ENCODE measurements at regions not wholly inside any gene's neighbourhood (a gene's known extent, or its start where the extent isn't known, plus 50 kb on each side); places are given as distances from the start of the nearest gene placed in this dataset.

DNA sequence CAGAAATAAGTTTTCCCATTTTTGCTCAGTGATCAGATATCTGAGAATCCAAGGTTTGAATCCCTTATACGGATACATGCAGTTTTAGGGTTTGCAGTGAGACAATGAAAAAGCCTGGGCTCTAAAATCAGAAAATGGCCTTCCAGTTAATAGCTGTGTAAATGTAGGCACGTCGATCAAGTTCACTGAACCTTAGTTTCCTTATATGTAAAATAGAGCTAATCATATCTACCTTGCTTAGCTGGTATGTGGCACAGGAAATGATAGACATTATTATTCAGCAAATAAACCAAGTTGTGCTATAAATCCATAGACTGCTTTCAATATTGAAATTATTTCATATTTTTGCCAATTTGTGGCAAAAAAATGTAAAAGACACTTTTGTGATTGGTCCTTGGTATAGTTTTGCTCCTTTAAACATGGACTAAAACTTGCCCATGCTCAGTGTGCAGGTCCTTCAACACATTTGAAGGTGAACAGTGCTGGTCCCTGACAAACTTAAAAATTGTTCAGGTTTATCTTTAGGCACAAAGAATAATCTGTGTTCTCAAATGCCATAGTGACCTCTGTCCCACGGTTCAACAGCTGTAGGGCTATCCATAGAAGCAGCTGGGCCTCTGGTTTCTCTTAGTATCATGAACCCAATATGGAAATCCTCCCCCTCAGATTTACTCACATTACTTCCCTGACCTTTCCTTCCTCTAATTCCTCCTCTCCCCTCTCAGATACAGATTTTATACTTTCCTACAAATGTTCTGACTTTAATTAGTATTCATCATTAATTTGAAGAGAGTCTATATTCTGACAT, 51.0 kb downstream of the CCDC54 start:
- no peak for DNase-seq

DNA sequence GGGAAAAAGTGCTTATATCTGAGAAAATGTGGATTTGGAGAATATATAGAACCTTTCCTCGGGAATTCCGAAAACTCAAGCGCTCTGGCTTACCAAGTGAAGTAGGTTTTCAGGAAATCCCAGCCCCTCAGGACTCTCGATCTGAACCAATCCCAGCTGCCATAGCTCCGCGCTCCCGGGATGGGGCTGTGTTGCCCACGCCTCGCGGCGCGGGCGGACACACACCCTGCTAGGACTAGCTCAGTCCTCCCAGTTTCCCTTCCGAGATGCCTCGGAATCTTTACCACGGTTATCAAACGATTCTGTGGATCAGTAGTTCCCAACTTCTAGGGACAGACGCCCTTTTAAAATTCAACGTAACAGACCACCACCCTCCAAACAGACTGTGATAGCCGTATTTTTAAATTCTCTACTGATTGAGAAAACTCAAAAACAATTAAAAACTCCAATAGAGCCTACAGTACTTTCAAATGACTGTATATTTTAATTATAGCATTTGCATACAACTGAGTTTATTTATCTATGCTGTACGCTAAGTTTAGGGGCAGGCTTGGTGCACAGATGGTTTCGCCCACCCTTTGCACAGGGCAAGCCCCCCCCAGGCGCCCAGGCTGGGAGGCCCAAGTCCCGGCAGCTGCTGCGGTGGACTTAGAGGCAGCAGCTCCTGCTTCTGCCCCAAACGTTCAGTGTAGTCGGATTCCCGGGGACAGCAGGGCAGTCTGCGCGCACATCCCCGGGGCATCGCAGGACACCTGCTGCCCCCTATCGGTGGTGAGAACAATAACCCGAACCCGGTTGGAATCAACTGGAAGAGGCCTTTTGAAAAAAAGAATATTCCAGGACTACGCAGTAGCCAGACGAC, 52.3 kb downstream of the CCDC54 start:
- peak; percentile 88 for DNase-seq

DNA sequence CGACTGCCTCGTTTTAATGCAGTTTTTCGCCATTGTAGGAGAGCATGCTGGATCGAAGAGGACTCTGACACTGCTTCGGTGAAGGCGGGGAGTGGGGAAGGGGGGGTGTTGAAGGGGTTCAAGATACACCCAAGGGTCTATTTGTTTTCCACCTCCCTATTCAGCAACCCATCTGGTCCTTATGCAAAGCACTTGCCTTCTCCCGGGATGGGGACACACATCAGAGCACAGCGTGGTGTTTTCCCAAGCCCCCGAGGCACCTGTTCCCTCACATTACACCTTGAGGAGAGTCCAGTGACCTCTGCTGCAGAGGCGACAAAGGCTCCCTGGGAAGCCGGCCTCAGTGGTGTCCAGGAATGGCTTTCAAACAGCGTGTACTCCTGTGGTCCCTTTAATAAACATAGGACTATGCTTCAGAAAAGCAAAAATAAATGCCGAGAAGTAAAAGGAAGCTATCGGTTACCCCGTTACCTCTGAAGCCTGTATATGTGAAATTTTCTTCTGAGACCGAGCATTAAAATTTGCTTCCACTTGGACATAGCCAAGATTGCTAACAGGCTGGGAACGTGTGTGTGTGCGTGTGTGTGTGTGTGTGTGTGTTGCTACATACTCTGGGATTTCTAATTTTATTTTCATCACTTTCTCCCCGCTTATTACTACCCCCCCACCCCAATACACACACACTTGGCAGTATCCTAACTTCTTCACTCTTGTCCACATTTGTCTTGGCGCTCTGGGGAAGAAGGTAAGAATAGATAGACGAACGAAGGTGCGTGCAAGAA, 53.2 kb downstream of the CCDC54 start:
- DNase-seq, result peak; percentile 37

DNA sequence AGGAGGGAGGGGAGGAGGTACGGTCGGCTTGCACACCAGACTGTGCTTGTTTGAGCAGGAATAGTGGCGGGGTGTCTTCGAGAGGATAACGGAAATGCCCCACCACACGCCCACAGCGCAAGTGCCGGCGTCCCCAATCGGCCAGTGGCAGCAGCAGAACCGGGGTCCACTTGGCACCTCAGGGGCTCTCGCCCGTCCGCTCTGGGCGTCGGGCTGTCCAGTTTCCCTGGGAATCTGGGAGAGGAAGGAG, 53.7 kb downstream of the CCDC54 start:
- DNase-seq, result no peak

DNA sequence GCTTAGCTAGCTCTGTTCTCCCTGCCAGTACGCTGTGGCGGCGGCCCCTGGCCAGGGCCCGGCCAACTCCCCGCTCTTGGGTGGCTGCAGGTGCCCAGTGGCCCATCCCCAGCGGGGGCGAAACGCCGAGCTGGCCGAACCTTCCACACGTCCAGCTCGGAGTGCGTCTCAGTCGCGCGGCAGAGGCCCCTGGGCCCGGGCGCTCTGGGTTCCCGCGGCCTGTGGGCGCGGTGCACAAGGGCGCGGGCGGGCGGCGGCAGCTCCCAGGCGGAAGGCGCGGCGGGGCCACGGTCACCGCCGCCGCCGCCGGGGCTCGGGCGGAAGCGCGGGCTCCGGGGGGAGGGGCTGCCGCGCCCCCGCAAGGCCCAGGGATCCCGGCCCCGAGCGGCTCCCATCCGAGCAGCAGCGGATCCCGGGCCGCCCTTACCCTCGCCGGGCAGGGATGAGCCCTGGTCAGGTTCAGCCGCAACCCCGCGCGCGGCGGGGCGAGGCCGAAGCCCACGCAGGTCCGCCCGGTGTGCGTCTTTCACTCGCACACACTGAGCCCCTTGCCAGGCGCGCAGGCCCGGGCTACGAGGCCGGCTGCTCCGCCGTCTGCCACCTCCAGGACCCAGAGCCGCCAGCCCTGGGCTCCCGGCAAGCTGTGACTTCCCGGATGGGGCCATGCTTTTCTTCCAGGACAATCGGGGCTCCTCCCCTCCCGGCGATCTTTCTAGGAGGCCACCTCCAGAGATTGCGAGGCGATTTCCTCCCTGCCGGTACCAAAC, 54.2 kb downstream of the CCDC54 start:
- peak; percentile 79 for DNase-seq

DNA sequence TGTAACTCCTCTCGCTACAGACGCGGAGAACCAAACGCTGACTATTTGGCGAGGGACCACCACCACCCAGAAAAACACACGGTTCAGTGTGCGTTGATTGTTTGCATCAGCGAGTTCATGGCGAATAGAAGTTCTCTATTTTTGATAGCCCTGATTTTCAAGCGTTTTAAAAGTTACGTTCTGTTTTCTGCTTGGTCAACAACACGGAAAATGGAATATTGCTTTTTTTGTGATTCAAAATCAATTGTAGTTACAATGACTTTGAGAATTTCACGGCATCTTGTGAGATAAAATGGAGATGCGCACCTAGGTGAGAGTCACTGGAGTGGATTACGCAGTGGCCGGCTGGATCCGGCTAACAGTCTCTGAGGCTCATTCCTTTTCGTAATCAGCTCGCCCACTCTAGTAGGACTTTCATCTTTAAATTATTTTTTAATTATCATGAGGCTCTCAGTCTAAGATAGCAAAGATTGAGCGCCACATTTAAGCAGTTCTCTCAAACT, 54.8 kb downstream of the CCDC54 start:
- peak; percentile 70 for DNase-seq

DNA sequence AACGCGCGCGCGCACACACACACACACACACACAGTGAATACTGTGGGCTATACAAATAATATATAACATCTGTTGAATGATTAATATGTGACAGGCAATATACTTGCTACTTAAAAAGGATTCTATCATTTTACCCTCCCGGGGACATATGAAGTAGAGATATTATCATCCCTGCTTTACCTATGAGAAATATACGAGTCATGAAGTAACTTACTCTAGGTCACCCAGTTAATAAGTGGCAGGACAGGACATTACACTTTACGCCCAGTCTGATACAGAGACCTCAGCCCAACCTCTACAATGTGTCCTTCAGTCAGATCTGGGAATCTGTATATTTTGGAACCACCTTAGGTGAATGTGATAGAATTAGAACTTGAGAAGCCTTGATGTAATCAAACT, 55.4 kb downstream of the CCDC54 start:
- DNase-seq, result no peak

DNA sequence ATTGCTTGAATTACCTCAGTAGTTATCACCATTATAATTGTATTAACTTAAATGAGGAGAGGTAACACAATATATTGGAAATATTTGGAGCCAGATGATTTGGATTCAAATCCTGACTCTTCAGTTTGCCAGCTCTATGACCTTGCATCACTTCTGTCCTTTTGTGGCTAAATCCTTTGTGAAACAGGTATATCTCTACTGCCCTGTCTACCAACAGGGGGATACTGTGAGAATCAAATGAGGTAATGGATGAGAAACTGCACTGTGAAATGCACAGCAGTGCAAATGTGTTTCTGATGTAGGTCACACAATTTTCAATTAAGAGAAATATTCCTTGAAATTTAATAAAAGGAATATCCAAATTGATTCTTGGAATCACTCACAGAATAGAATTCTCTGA, 58.8 kb downstream of the CCDC54 start:
- DNase-seq, result no peak

DNA sequence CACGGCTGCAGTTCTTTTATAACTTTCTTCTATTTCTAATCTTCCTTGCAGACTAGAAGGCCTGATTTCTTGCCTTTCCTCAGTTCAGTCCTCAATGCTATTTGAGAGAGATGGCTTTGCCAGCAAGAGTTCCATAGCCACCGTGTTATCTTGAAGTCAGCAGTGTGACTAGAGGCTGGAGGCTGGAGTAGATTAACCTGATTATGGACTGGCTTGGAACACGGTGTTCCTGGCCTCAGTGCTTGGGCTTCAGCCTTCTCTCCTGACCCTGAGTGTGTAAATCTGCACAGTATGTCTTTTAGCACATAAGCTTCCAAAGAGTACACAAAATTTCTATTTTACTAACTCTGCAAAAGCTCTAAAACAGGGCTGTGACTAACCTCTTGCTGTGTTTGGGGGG, 61.4 kb downstream of the CCDC54 start:
- no peak for DNase-seq

DNA sequence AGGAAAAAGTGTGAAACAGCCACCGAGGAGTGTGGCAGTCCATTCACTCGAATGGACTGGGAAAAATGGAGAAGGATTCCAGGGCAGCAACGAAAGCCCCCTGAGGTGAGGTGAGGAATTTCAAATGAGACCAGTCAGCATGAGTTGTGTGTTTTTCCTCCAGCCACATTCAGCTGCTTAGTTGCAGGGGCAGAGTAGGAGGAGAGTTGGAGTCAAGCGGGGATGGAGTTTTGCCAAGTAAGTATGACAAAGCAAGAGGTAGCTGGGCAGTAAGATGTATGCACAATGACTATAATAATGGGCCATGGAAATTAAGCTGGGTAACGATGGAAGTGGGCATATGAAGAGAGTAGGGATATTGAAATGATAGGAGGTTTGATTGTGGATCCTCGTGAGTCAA, 64.4 kb downstream of the CCDC54 start:
- no peak for DNase-seq

DNA sequence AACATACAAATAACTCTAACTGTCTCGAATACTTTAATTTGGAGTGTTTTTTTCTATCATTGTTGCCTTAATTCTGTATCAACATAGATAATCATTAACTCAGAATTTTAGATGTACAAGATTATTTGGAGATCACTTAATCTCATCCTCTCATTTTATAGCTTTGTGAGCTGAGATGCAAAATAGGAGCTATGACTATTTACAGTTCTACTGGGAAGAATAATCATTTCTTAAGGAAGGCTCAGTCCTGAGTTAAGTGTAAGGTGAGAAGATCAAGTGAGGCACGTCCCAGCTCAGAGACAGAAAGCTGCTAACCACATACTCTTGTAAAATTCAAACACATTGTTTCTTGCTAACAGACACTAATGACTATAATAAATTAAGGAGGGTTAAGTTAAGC, 66.2 kb downstream of the CCDC54 start:
- DNase-seq, result no peak

DNA sequence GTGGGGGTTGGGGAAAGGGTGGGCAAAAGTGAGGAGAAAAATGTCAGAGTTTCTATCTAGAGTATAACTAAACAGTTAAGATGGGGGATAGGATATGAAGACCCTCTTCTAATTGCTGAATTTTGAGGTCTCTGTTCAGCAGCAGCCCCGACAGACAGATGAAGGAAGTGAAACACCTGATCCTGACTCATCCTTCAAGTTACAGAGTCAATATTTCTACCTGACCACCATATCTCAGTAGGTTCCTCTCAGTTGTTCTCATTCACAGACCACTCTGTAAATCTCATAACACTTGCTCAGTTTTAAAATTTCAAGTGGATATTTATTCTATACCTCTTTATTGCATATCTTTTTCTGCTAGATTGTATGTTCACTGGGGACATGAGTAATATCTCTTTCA, 69.5 kb downstream of the CCDC54 start:
- no peak for DNase-seq

DNA sequence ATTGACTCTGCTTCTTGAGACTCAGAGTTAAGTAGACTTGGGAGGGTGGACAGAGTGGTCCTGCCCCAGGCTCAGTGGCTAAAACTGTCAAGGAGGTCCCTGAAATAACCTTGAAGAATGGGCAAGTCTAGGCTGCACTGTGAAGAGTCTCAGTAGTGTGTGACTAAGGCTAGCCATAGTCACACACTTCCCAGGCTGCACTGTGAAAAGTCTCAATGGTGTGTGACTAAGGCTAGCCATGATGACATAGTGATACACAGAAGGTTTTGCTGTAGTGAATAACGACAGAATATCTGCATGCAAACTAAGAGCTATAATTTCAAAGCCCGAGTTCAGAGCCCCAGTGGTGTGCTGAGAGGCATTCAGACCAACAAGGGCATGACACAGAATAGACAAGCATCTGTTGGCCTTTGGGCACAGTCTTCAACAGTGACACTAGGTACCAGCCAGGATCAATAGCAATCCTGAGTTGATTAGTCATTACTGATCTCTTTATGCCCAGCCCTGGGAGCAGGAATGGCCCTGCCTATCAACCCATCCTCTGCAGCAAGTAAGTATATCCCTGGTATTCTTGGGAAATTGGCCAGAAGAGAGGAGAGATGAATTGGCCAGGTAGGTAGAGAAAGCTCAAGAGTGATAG, 72.4 kb upstream of the BBX start:
- no peak for DNase-seq

DNA sequence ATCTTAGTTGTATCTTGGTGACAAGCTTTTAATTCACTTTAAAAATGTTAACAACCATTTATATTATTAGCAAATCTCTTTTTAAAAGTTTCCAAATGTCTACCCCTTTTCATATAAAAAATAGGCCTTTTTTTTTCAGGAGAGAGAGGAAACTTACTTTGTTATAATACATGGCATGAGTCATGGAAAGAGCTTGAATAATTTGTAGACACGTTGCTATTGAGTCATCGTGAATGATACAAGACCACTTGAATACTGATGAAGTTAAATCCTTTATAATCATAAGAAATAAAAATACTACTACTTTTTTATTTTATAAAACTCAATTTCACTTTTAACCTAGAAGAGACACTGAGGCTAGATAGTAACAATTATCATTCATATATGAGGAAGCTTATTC, 70.3 kb upstream of the BBX start:
- no peak for DNase-seq

DNA sequence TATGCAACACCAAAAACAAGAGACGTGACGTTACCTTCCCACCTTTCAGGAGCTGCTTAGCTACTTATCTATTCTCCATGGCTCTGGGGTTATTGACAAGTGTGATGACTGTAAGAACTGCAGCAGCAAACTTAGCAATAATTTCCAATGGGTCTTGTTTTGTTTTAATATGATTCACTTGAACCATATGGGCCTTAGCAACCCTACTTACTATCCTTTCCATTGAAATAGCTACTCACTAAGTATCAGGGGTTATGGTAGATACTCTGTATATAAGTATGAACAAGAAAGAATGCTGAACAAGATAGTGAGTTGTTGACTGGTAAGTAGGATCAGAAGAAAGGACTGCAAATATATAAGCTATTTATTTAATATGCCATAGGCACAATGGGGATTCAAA, 69.3 kb upstream of the BBX start:
- DNase-seq, result no peak

DNA sequence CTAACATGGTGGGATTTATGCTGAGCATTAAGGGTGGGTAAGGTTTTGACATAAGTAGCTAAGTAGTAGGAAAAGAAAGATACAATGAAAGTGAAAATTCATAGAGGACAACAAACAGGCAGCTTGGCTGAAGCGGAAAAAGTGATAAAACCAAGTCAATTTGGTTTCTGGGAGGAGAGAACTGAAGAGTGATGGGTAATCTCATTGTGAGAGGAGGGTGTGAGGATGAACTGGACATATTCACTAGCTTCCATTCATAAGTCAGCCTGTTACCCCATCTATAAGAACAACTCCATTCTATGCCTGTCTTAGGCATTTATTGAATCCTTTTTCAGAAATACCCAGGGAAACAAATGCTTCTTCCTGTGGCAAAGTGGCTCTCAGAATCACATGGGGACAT, 67.1 kb upstream of the BBX start:
- no peak for DNase-seq

DNA sequence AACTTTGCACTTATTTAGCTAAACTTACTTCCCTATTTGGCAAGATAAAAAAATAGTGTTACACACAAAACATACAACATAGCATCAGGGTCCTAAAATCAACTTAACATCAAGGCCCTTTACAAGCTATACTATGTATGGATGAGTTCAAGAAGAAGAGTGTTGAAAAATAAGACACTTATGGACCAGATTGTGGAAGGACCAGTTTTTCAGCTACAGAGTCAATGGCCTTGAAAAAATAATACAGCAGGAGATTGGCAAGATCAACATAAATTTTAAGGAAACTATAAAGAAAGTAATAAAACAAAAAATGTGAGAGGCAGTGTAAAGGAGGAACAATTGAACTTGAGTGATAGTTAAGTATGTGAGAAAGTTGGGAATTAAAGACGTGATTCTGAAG, 66.3 kb upstream of the BBX start:
- no peak for DNase-seq

DNA sequence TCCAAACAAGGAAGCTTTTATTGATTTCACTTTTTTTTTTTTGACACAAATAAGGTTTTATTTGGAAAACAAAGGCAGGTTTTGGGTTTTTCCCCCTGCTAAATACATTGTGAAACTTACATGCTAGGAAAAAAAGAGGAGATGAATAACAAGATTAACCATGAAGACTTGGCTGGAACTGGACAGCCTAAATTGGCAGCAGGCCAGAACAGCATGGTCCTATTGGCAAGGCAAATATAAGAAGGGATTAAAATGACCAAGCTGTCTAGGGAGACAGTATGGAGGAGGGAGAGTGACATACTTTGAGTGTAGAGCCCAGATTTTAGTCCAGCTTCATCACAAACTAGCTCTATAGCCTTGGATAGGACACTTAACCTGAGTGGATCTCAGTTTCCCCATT, 63.9 kb upstream of the BBX start:
- DNase-seq, result no peak

DNA sequence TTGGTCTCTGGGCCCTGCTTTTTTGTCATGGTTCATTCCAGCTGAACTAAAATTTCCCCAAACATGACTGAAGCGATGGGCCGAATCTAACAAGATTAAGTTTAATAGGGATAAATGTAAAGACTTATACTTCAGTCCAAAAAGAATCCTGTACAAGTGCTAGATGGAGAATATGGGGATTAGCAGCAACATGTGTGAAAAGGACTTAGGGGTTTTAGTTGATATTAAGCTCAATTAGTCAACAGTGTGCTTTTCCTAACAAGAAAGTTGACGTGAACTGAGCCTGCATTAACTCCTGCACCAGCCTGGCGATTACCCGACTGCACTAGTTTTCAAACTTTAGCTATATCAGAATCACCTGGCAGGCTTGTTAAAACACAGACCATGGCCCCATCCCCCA, 61.0 kb upstream of the BBX start:
- no peak for DNase-seq

DNA sequence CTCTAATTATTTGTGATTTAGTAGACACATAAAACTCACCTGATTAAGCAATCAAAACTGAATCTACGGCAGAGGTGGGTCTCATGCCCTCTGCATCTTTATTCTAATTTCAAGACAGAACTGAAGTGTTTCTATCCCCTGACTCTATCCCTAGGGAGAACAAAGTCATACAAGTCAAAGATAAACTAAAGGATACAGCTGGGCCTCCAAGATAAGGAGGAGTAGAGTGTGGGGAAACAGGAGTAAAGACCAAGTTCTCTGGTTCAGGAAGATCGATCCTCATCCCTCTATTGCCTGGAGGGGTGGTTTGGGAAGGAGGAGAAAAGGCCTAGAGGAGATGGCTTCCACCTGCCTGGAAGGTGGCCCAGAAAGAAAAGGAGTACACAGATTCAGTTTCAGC, 58.7 kb upstream of the BBX start:
- no peak for DNase-seq

DNA sequence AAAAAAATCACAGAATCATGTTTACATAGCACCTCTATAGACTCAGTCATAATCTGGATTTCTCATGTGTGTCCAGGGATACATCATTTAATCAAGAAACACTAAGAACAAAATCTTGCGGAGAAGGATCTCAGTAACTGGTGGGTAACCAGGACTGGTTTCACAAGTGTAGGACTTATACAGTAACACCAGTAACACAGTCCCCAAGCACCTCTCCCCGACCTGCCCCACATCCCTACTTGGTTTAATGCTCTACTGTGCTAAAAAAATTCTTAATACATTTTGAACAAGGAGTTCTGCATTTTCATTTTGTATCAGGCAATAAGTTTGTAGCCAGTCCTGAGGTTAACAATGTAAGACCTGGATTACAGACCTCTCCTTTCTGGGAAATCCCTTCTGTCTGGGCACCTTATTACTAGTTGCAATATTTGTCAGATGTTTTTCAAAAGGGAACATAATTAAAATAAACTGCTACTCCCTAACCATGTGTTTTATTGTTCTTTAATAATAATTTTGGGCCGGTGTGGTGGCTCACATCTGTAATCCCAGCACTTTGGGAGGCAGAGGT, 57.6 kb upstream of the BBX start:
- DNase-seq, result no peak

DNA sequence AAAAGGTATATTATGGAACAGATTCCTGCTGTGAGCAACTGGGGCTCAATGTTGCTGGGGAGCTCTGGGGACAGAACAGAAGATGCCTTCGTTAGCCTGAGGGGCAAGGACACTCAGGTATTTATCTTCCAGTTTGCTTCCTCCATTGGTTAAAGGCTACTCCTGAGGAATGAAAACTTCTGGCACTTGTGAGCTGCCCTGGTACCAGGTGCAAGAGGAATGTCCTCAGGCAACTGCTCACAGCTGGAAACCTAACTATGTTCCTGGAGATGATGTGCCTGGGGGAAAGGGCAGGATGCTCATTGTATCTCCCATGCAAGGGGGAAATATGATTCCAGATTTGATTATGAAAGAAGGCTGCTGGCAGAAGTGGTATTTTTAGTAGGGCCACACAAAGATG, 54.0 kb upstream of the BBX start:
- DNase-seq, result no peak

All from NCI-H2171 treated with DMSO at 0.1 percent for 48 hours (cell line).